ENCODE measurements at regions not wholly inside any gene's neighbourhood (a gene's known extent, or its start where the extent isn't known, plus 50 kb on each side); places are given as distances from the start of the nearest gene placed in this dataset.

DNA sequence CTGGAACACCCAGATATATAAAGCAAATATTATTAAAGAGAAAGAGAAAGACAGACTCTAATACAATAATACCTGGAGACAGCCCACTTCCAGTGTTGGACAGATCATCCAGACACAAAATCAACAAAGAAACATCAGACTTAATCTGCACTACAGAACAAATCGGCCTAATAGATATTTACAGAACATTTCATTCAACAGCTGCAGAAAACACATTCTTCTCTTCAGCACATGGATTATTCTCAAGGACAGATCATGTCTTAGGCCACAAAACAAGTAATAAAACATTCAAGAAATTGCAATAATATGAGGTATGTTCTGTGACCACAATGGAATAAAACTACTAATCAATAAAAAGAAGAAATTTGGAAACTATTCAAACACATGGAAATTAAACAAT lies 398.3 kb upstream of the DUSP10 start:
- no peak for ATAC-seq
- no peak for TF ChIP-seq SNAI2 (CRISPR knock-in tag; IDR thresholded peaks at IDR 0.05)
- no peak for TF ChIP-seq GLIS3 (CRISPR knock-in tag; IDR thresholded peaks at IDR 0.05)
- TF ChIP-seq BACH2 (CRISPR knock-in tag; IDR thresholded peaks at IDR 0.05; ENCODE audit: borderline replicate concordance): no peak
- no peak for TF ChIP-seq ZFP3 (CRISPR knock-in tag; IDR thresholded peaks at IDR 0.05)
- TF ChIP-seq, protein P1, sequence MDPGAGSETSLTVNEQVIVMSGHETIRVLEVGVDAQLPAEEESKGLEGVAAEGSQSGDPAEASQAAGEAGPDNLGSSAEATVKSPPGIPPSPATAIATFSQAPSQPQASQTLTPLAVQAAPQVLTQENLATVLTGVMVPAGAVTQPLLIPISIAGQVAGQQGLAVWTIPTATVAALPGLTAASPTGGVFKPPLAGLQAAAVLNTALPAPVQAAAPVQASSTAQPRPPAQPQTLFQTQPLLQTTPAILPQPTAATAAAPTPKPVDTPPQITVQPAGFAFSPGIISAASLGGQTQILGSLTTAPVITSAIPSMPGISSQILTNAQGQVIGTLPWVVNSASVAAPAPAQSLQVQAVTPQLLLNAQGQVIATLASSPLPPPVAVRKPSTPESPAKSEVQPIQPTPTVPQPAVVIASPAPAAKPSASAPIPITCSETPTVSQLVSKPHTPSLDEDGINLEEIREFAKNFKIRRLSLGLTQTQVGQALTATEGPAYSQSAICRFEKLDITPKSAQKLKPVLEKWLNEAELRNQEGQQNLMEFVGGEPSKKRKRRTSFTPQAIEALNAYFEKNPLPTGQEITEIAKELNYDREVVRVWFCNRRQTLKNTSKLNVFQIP (CRISPR knock-in tag; IDR thresholded peaks at IDR 0.05; ENCODE audit: borderline replicate concordance, low read depth): no peak
- TF ChIP-seq CSDC2 (CRISPR knock-in tag; IDR thresholded peaks at IDR 0.05): no peak
- TF ChIP-seq ESRRG (CRISPR knock-in tag; IDR thresholded peaks at IDR 0.05): no peak
- no peak for TF ChIP-seq ZFP30 (CRISPR knock-in tag; IDR thresholded peaks at IDR 0.05)
- no peak for TF ChIP-seq TOX (CRISPR knock-in tag; IDR thresholded peaks at IDR 0.05; ENCODE audit: borderline replicate concordance)
- TF ChIP-seq ZNF8 (CRISPR knock-in tag; IDR thresholded peaks at IDR 0.05): no peak
- TF ChIP-seq, protein P2, sequence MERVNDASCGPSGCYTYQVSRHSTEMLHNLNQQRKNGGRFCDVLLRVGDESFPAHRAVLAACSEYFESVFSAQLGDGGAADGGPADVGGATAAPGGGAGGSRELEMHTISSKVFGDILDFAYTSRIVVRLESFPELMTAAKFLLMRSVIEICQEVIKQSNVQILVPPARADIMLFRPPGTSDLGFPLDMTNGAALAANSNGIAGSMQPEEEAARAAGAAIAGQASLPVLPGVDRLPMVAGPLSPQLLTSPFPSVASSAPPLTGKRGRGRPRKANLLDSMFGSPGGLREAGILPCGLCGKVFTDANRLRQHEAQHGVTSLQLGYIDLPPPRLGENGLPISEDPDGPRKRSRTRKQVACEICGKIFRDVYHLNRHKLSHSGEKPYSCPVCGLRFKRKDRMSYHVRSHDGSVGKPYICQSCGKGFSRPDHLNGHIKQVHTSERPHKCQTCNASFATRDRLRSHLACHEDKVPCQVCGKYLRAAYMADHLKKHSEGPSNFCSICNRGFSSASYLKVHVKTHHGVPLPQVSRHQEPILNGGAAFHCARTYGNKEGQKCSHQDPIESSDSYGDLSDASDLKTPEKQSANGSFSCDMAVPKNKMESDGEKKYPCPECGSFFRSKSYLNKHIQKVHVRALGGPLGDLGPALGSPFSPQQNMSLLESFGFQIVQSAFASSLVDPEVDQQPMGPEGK (CRISPR knock-in tag; IDR thresholded peaks at IDR 0.05; ENCODE audit: borderline replicate concordance): no peak
- no peak for TF ChIP-seq ZC3H10 (CRISPR knock-in tag; IDR thresholded peaks at IDR 0.05)

DNA sequence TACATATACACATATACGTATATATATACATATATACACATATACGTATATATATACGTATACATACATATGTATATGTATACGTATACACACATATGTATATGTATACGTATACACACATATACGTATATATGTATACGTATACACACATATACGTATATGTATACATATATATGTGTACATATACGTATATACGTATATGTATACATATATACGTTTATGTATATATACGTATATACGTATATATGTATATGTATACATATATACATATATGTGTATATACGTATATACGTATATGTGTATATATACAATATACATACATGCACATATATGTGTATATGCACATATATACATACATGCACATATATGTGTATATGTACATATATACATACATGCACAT lies 396.2 kb upstream of the DUSP10 start:
- TF ChIP-seq PPARA (CRISPR knock-in tag; IDR thresholded peaks at IDR 0.05; ENCODE audit: borderline replicate concordance) (no peak), ISL1 (CRISPR knock-in tag; IDR thresholded peaks at IDR 0.05) (no peak), SNAI2 (CRISPR knock-in tag; IDR thresholded peaks at IDR 0.05) (no peak), ZNF70 (CRISPR knock-in tag; IDR thresholded peaks at IDR 0.05) (no peak), TCF4 (CRISPR knock-in tag; IDR thresholded peaks at IDR 0.05; ENCODE audit: borderline replicate concordance) (no peak), TOX (CRISPR knock-in tag; IDR thresholded peaks at IDR 0.05; ENCODE audit: borderline replicate concordance) (no peak), GLIS3 (CRISPR knock-in tag; IDR thresholded peaks at IDR 0.05) (no peak), RARB (CRISPR knock-in tag; IDR thresholded peaks at IDR 0.05) (no peak), ZC3H10 (CRISPR knock-in tag; IDR thresholded peaks at IDR 0.05) (no peak), ARNTL (CRISPR knock-in tag; IDR thresholded peaks at IDR 0.05; ENCODE audit: borderline replicate concordance, low read depth) (no peak), BACH2 (CRISPR knock-in tag; IDR thresholded peaks at IDR 0.05; ENCODE audit: borderline replicate concordance) (no peak), ZNF565 (CRISPR knock-in tag; conservative IDR thresholded peaks at IDR 0.05; ENCODE audit: low read depth) (no peak), OSR1 (CRISPR knock-in tag; IDR thresholded peaks at IDR 0.05) (no peak), CSDC2 (CRISPR knock-in tag; IDR thresholded peaks at IDR 0.05) (no peak), ESRRG (CRISPR knock-in tag; IDR thresholded peaks at IDR 0.05) (no peak), ZNF8 (CRISPR knock-in tag; IDR thresholded peaks at IDR 0.05) (no peak)
- TF ChIP-seq, protein P2 (CRISPR knock-in tag; IDR thresholded peaks at IDR 0.05; ENCODE audit: borderline replicate concordance): no peak
- TF ChIP-seq, protein P3, sequence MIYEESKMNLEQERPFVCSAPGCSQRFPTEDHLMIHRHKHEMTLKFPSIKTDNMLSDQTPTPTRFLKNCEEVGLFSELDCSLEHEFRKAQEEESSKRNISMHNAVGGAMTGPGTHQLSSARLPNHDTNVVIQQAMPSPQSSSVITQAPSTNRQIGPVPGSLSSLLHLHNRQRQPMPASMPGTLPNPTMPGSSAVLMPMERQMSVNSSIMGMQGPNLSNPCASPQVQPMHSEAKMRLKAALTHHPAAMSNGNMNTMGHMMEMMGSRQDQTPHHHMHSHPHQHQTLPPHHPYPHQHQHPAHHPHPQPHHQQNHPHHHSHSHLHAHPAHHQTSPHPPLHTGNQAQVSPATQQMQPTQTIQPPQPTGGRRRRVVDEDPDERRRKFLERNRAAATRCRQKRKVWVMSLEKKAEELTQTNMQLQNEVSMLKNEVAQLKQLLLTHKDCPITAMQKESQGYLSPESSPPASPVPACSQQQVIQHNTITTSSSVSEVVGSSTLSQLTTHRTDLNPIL (CRISPR knock-in tag; IDR thresholded peaks at IDR 0.05; ENCODE audit: low read depth): no peak
- TF ChIP-seq, protein P1 (CRISPR knock-in tag; IDR thresholded peaks at IDR 0.05; ENCODE audit: borderline replicate concordance, low read depth): no peak
- ATAC-seq: no peak

DNA sequence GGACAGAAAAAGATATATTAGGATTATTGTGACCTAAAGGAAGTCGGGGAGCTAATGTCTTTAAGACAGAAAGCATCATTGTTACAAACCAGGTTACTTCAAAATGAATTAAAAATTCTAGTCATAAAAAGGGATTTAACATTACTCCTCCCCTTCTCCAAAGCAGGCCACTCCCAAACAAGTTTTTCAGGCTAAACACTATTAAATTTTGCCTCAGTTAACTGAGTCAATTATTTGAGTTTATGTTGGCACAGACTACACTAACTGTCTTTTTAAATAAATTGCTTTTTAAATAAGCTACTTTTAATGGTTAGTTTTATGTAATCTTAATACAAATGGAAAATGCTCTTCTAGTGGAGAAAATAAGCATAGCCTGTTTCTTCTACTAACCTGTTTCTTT lies 395.0 kb upstream of the DUSP10 start:
- no peak for ATAC-seq
- TF ChIP-seq SNAI2 (CRISPR knock-in tag; IDR thresholded peaks at IDR 0.05): no peak
- no peak for TF ChIP-seq ZNF565 (CRISPR knock-in tag; conservative IDR thresholded peaks at IDR 0.05; ENCODE audit: low read depth)
- TF ChIP-seq, protein P1 (CRISPR knock-in tag; IDR thresholded peaks at IDR 0.05; ENCODE audit: borderline replicate concordance, low read depth): no peak
- no peak for TF ChIP-seq ESRRG (CRISPR knock-in tag; IDR thresholded peaks at IDR 0.05)
- TF ChIP-seq, protein P4, sequence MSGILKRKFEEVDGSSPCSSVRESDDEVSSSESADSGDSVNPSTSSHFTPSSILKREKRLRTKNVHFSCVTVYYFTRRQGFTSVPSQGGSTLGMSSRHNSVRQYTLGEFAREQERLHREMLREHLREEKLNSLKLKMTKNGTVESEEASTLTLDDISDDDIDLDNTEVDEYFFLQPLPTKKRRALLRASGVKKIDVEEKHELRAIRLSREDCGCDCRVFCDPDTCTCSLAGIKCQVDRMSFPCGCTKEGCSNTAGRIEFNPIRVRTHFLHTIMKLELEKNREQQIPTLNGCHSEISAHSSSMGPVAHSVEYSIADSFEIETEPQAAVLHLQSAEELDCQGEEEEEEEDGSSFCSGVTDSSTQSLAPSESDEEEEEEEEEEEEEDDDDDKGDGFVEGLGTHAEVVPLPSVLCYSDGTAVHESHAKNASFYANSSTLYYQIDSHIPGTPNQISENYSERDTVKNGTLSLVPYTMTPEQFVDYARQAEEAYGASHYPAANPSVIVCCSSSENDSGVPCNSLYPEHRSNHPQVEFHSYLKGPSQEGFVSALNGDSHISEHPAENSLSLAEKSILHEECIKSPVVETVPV (CRISPR knock-in tag; IDR thresholded peaks at IDR 0.05): no peak
- TF ChIP-seq TCF4 (CRISPR knock-in tag; IDR thresholded peaks at IDR 0.05; ENCODE audit: borderline replicate concordance): no peak
- no peak for TF ChIP-seq ZFP30 (CRISPR knock-in tag; IDR thresholded peaks at IDR 0.05)
- no peak for TF ChIP-seq ZFP3 (CRISPR knock-in tag; IDR thresholded peaks at IDR 0.05)
- TF ChIP-seq, protein P3 (CRISPR knock-in tag; IDR thresholded peaks at IDR 0.05; ENCODE audit: low read depth): no peak
- no peak for TF ChIP-seq OSR1 (CRISPR knock-in tag; IDR thresholded peaks at IDR 0.05)
- no peak for TF ChIP-seq CSDC2 (CRISPR knock-in tag; IDR thresholded peaks at IDR 0.05)
- no peak for TF ChIP-seq GLIS3 (CRISPR knock-in tag; IDR thresholded peaks at IDR 0.05)
- no peak for TF ChIP-seq ISL1 (CRISPR knock-in tag; IDR thresholded peaks at IDR 0.05)
- no peak for TF ChIP-seq TOX (CRISPR knock-in tag; IDR thresholded peaks at IDR 0.05; ENCODE audit: borderline replicate concordance)
- no peak for TF ChIP-seq ARNTL (CRISPR knock-in tag; IDR thresholded peaks at IDR 0.05; ENCODE audit: borderline replicate concordance, low read depth)
- TF ChIP-seq ZNF70 (CRISPR knock-in tag; IDR thresholded peaks at IDR 0.05): no peak

All from SK-N-SH treated with all-trans-retinoic acid at 6 μM for 48 hours (cell line).